Stimulated activated CD4-positive, alpha-beta T cell treated with anti-CD3 and anti-CD28 coated beads, Interleukin-2, amount 100 ng/mL, for 4 hours (primary cell): ENCODE measurements at regions not wholly inside any gene's neighbourhood (a gene's known extent, or its start where the extent isn't known, plus 50 kb on each side); places are given as distances from the start of the nearest gene placed in this dataset.

Experiments used
- DNase-seq: peaks from one replicate; pipeline ENCODE4 v3.0.0-alpha.2; 2020; ENCODE audit warnings: low read depth

GRCh38 chr7:3234851-3235250 lies 66.2 kb upstream of the SDK1 start:
- no peak for DNase-seq

GRCh38 chr7:3235322-3235721 lies 65.7 kb upstream of the SDK1 start:
- no peak for DNase-seq

GRCh38 chr7:3236268-3236667 lies 64.8 kb upstream of the SDK1 start:
- DNase-seq = no peak

GRCh38 chr7:3238525-3239210 lies 62.4 kb upstream of the SDK1 start:
- DNase-seq = no peak

GRCh38 chr7:3239291-3239691 lies 61.8 kb upstream of the SDK1 start:
- DNase-seq = no peak

GRCh38 chr7:3240826-3241430 lies 60.1 kb upstream of the SDK1 start:
- no peak for DNase-seq

GRCh38 chr7:3241686-3242258 lies 59.3 kb upstream of the SDK1 start:
- no peak for DNase-seq

GRCh38 chr7:3242398-3242972 lies 58.6 kb upstream of the SDK1 start:
- DNase-seq = no peak

- no peak for DNase-seq
Measured at GRCh38 chr7:3243256-3243655, 57.8 kb upstream of the SDK1 start.

- DNase-seq = no peak
Measured at GRCh38 chr7:3243680-3244079, 57.4 kb upstream of the SDK1 start.

- DNase-seq = no peak
Measured at GRCh38 chr7:3244241-3244814, 56.7 kb upstream of the SDK1 start.

- no peak for DNase-seq
Measured at GRCh38 chr7:3245077-3245476, 56.0 kb upstream of the SDK1 start.

- no peak for DNase-seq
Measured at GRCh38 chr7:3245721-3246120, 55.3 kb upstream of the SDK1 start.

- DNase-seq = no peak
Measured at GRCh38 chr7:3246127-3246526, 54.9 kb upstream of the SDK1 start.

GRCh38 chr7:3246651-3247050 lies 54.4 kb upstream of the SDK1 start:
- no peak for DNase-seq

GRCh38 chr7:3250725-3251124 lies 50.3 kb upstream of the SDK1 start:
- DNase-seq = no peak
